GM11168 (cell line): ENCODE measurements at regions not wholly inside any gene's neighbourhood (a gene's known extent, or its start where the extent isn't known, plus 50 kb on each side); places are given as distances from the start of the nearest gene placed in this dataset.

Experiments used
- in situ Hi-C: fragments of 300-500 bp; cut with MboI; formaldehyde crosslinking; loops from one replicate; pipeline ENCODE4 v1.12.0; 2022; ENCODE audit warnings: low sequenced_read_pairs; ENCODE audit not compliant: unreplicated experiment

DNA sequence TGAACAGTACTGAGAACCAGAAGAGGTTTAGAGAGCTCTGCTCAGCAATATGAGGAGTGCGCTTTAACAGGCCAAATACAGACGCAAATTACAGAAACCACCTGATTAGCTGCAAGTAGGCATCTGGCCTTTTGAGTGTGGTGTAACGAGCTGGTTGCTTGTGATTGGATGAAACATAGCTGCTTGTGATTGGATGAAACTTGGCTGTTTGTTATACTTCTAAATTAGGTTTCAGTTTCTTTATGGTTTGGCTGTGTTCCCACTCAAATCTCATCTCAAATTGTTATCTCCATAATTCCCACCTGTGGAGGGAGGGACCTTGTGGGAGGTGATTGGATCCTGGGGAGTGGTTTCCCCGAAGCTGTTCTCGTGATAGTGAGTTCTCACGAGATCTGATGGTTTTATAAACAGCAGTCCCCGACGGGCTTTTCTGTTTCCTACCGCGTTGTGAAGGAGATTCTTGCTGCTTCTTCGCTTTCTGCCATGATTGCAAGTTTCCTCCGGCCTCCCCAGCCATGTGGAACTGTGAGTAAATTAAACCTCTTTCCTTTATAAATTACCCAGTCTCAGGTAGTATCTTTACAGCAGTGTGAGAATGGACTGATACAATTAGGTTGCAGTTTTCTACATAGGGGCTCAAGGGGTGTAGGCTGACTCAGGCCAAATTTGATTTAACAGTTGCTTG is 655.9 kb upstream of the MAN1A1 start:
- in situ Hi-C loops: no loop called here

- in situ Hi-C loops: no loop called here
Observed at GRCh38 chr6:119986934-119987549, 637.5 kb upstream of the MAN1A1 start.

GRCh38 chr6:119985952-119986736 is 636.6 kb upstream of the MAN1A1 start:
- in situ Hi-C loops: no loop called here

GRCh38 chr6:119980802-119981201 is 631.2 kb upstream of the MAN1A1 start:
- in situ Hi-C loops: no loop called here

DNA sequence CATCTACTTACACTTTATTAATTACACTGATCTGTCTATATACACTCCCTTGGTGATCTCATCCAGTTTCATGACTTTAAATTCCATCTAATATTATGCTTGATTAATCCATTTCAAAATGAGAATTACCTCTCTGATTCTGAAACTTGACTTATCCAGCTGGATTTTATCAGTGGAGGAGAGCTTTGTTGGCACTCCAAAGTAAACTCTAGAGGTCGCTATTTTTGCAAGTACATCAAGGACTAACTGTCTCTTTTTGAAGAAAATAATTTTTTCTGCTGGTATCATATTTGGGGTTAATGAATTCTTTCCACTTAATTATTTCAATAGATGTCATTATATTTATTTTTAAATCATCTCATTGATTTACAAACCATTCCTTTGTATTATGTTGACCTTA is 630.3 kb upstream of the MAN1A1 start:
- in situ Hi-C loops: no loop called here

DNA sequence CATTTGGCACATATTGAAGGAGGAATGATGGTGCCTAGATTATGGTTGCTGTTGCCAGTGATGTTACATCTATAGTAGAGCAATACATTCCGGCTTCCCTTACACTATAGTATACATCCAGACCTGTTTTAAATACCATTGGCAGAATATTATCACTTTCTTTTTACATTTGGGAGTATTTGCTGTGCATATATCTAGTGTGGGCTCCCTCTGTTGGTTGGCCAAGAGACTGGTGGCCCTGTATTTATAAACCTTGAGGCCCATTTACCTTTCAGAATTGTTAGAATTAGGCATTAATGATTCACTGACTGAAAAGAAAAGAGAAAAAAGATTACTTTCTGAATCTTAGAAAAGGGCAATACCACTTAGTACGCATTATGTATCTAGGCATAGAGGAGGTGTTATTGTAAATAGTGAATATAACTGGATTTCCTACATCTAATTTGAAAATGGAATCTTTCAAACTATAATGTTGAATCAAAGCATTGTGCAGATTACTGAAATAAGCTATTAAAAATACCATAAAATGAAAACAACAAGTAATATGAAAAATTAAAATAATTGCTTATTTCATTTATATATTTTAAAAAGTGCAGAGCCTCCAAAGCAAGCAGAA is 628.8 kb upstream of the MAN1A1 start:
- in situ Hi-C loops: no loop called here

GRCh38 chr6:119974430-119975159 is 625.0 kb upstream of the MAN1A1 start:
- in situ Hi-C loops: no loop called here

DNA sequence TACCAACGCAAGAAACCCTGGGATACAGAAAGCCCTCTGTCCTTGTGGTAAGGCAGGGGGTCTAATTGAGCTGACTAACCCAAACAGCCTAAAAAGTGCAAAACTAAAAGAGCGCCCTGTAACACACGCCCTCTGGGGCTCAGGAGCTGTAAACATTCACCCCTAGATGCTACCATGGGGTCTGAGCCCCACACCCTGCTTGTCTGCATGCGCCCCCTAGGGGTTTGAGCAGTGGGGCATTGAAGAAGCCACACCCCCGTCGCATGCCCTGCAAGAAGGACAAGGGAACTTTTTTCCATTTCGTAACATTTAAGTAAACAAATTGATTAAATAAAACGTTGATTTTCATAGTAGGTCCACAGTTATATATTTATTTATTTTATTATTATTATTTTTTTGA is 616.9 kb upstream of the MAN1A1 start:
- in situ Hi-C loops: no loop called here

GRCh38 chr6:119965900-119966299 is 616.3 kb upstream of the MAN1A1 start:
- in situ Hi-C loops: no loop called here

- in situ Hi-C loops: no loop called here
Observed at GRCh38 chr6:119965008-119965407, 615.4 kb upstream of the MAN1A1 start.

GRCh38 chr6:119962505-119962904 is 612.9 kb upstream of the MAN1A1 start:
- in situ Hi-C loops: no loop called here

GRCh38 chr6:119961450-119961849 is 611.9 kb upstream of the MAN1A1 start:
- in situ Hi-C loops: no loop called here

GRCh38 chr6:119960456-119960855 is 610.9 kb upstream of the MAN1A1 start:
- in situ Hi-C loops: no loop called here

- in situ Hi-C loops: no loop called here
Observed at GRCh38 chr6:119960036-119960435, 610.5 kb upstream of the MAN1A1 start.

DNA sequence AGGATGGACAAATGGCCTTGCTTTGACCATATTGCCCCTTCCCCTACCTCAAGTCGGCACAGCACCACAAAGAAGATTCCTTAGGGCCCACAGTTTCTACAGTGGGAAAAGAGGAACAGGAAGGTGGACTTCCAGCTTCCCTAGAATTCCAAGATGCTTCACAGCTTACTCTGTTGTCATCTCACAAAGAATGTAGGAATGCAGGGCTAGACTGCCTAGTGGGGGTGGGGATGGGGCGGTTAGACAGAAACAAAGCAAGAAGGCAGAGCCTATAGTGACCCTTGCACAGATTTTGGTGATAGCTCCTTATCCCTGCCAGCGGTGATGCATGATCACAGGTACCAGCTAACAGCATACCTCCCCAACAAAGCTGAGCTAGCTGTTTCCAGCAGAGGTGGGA is 607.6 kb upstream of the MAN1A1 start:
- in situ Hi-C loops: no loop called here

GRCh38 chr6:119952696-119953095 is 603.1 kb upstream of the MAN1A1 start:
- in situ Hi-C loops: no loop called here

DNA sequence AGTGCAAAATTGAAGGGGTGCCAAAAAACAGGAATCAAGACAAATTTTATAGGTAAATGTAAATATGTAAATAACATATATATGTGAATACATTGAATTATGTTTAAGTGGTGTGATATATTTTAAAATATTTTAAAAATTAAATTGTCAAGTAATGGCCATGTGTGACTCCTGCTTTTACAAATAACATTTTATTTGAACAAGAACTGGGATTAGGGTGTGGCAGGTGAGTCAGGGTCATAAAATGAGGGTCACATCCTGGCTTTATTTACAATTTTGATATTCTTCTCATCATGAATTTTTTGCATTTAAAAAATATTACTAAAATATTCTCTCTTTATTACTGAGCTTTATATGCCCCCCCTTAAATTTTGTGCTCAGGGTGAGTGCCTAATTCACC is 601.1 kb upstream of the MAN1A1 start:
- in situ Hi-C loops: no loop called here

- in situ Hi-C loops: no loop called here
Observed at GRCh38 chr6:119942078-119942752, 592.7 kb upstream of the MAN1A1 start.

GRCh38 chr6:119938752-119939151 is 589.2 kb upstream of the MAN1A1 start:
- in situ Hi-C loops: no loop called here

DNA sequence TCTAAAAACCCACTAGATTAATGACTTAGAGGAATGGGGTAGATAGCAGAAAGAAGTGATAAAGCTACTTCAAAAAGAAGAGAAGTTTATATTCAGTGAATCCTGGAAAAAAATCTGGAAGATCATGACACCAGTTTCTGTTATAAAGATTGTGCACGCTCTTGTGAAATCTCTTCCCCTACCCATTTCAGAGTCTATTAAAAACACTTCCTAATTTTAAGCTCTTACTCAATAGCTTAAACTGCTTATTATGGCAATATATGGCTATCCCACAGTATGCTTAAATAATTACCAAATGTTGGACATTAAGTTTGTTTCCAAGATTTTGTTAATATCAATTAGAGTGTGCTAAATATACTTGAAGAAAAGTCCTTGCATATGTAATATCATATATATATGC is 585.3 kb upstream of the MAN1A1 start:
- in situ Hi-C loops: no loop called here
